Cerebellar nuclear complex (tissue), 1 donor: ENCODE measurements at regions not wholly inside any gene's neighbourhood (a gene's known extent, or its start where the extent isn't known, plus 50 kb on each side); places are given as distances from the start of the nearest gene placed in this dataset.

ENCODE experiments used
- DNase-seq, 2 experiments: peaks; one replicate each; lab custom pipeline; 2025; lab: John Stamatoyannopoulos, UW

- DNase-seq, result no peak
These were observed 277.8 kb downstream of the FOXO1 start for GRCh38 chr13:40388617-40389016.

- no peak for DNase-seq
These were observed 277.3 kb downstream of the FOXO1 start for GRCh38 chr13:40389081-40389641.

- DNase-seq, result no peak
These were observed 276.0 kb downstream of the FOXO1 start for GRCh38 chr13:40390401-40390916.

GRCh38 chr13:40391788-40392187 lies 274.7 kb downstream of the FOXO1 start:
- DNase-seq, result no peak

- DNase-seq, result no peak
These were observed 272.0 kb downstream of the FOXO1 start for GRCh38 chr13:40394304-40394985.

- DNase-seq, result no peak
These were observed 268.4 kb downstream of the FOXO1 start for GRCh38 chr13:40398065-40398464.

- no peak for DNase-seq
These were observed 266.7 kb downstream of the FOXO1 start for GRCh38 chr13:40399756-40400155.

- no peak for DNase-seq
These were observed 264.3 kb downstream of the FOXO1 start for GRCh38 chr13:40401911-40402776.

GRCh38 chr13:40402931-40403431 lies 263.5 kb downstream of the FOXO1 start:
- no peak for DNase-seq

- no peak for DNase-seq
These were observed 262.8 kb downstream of the FOXO1 start for GRCh38 chr13:40403509-40404241.

- no peak for DNase-seq
These were observed 262.0 kb downstream of the FOXO1 start for GRCh38 chr13:40404407-40404806.

- DNase-seq, result no peak
These were observed 261.3 kb downstream of the FOXO1 start for GRCh38 chr13:40404967-40405716.

- no peak for DNase-seq
These were observed 259.9 kb downstream of the FOXO1 start for GRCh38 chr13:40406405-40407120.

- DNase-seq, result no peak
These were observed 258.9 kb downstream of the FOXO1 start for GRCh38 chr13:40407567-40407966.

GRCh38 chr13:40408602-40409001 lies 257.8 kb downstream of the FOXO1 start:
- no peak for DNase-seq

GRCh38 chr13:40409278-40409677 lies 257.2 kb downstream of the FOXO1 start:
- DNase-seq, result no peak

GRCh38 chr13:40410315-40410714 lies 256.1 kb downstream of the FOXO1 start:
- DNase-seq, result no peak

GRCh38 chr13:40420160-40420740 lies 246.2 kb downstream of the FOXO1 start:
- no peak for DNase-seq

GRCh38 chr13:40422588-40423235 lies 243.7 kb downstream of the FOXO1 start:
- no peak for DNase-seq

- DNase-seq, result no peak
These were observed 238.1 kb downstream of the FOXO1 start for GRCh38 chr13:40428354-40428753.
